BLaER1 (cell line): ENCODE measurements at regions not wholly inside any gene's neighbourhood (a gene's known extent, or its start where the extent isn't known, plus 50 kb on each side); places are given as distances from the start of the nearest gene placed in this dataset.
A peak's percentile ranks its signal among the peaks of the same experiment; 100 is the strongest.

ENCODE experiments used
- H3K27ac ChIP-seq: shearing (Covaris generic); formaldehyde crosslinking; 2 replicates; pipeline ENCODE4 v1.8.1; 2022
- H3K27me3 ChIP-seq: shearing (Covaris generic); formaldehyde crosslinking; 2 replicates; pipeline ENCODE4 v1.8.1; 2022
- H3K36me3 ChIP-seq: shearing (Covaris generic); formaldehyde crosslinking; 2 replicates; pipeline ENCODE4 v1.8.1; 2022
- H3K4me1 ChIP-seq: shearing (Covaris generic); formaldehyde crosslinking; 2 replicates; pipeline ENCODE4 v1.8.1; 2022
- H3K4me2 ChIP-seq: shearing (Covaris generic); formaldehyde crosslinking; 2 replicates; pipeline ENCODE4 v1.8.1; 2022
- H3K4me3 ChIP-seq: shearing (Covaris generic); formaldehyde crosslinking; 2 replicates; pipeline ENCODE4 v1.8.1; 2022
- H3K9ac ChIP-seq: shearing (Covaris generic); formaldehyde crosslinking; 2 replicates; pipeline ENCODE4 v1.8.1; 2022
- H3K9me3 ChIP-seq: shearing (Covaris generic); formaldehyde crosslinking; 2 replicates; pipeline ENCODE4 v1.8.1; 2022
- H4K20me1 ChIP-seq: shearing (Covaris generic); formaldehyde crosslinking; 2 replicates; pipeline ENCODE4 v1.8.1; 2022
- Cebpa-rat ChIP-seq: shearing (Covaris generic); IDR thresholded peaks from 2 replicates; pipeline ENCODE4 v1.8.1; 2022

DNA sequence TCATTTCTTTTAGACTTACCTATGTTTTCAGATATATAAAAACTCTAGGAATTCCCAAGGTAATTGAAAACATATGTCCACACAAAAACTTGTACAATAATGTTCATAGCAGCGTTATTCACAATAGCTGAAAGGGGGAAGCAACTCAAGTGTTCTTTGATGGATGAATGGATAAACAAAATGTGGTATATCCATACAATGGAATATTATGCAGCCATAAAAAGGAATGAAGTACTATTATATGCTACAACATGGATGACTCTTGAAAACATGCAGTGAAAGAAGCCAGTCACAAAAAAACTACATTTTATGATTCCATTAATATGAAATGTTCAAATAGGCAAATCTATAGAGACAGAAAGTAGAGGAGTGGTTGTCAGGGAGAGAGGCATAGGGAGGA is 62.2 kb upstream of the WDR26 start:
- H3K9ac ChIP-seq = no peak overlapping the region
- H3K27me3 ChIP-seq = no peaks in the 10 kb centered on the region
- no peak overlapping the region for H3K4me2 ChIP-seq
- H4K20me1 ChIP-seq = no peaks in the 10 kb centered on the region
- H3K36me3 ChIP-seq = no peaks in the 10 kb centered on the region
- TF ChIP-seq Cebpa-rat = no peak
- no peak overlapping the region for H3K4me3 ChIP-seq
- no peak overlapping the region for H3K27ac ChIP-seq
- H3K4me1 ChIP-seq = peaks cover 36% of the 10 kb centered on the region
- peaks cover 11% of the 10 kb centered on the region for H3K9me3 ChIP-seq

DNA sequence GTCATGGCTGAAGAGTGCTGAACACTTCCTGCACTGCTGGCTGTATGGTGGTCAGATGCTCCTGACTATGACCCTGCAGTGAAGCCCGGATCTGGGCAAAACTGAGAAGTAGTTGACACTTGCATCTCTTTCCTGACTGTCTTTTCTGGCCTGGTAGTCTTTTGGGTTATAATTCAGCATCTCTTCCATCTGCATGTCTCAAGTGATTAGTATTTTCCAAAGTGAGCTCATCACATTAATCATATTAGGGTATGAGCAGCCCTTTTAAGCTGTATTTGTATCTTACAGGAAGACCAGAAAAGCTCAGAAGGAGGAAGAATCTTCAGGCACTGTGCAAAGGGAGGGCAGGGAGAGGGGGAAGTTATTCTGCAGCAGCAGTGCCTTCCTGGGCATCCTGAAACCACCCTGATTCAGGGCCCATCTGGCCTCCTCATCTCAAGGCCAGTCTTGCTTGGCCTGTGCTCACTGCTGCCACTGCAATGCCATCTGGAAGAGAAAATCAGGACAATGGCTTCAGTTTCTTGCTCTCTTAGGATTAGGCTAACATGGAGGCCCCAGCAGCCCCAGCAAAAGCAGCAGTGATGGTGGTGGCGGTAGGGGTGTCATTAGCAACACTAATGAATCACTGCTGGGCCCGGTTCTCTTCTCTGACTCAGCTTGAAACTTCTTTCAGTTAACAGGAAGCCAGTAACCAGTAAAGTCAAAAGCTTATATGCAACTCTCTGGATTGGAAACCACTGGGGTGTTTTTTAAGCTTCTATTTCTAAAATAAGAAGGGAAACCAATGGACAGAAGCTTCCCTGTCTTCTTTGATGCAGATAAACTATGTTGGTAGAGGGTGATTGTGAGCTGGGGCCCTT is 63.3 kb upstream of the WDR26 start:
- Histone ChIP-seq H4K20me1 (no peaks in the 10 kb centered on the region), H3K4me3 (0 out of 2 replicates have a peak overlapping the region, but pooled peaks have one; percentile 15), H3K4me1 (peaks cover 47% of the 10 kb centered on the region), H3K4me2 (peak overlapping the region; percentile 79), H3K9me3 (peaks cover 11% of the 10 kb centered on the region), H3K27ac (peak overlapping the region; percentile 82), H3K27me3 (no peaks in the 10 kb centered on the region), H3K9ac (peak overlapping the region; percentile 73), H3K36me3 (no peaks in the 10 kb centered on the region)
- no peak for TF ChIP-seq Cebpa-rat

DNA sequence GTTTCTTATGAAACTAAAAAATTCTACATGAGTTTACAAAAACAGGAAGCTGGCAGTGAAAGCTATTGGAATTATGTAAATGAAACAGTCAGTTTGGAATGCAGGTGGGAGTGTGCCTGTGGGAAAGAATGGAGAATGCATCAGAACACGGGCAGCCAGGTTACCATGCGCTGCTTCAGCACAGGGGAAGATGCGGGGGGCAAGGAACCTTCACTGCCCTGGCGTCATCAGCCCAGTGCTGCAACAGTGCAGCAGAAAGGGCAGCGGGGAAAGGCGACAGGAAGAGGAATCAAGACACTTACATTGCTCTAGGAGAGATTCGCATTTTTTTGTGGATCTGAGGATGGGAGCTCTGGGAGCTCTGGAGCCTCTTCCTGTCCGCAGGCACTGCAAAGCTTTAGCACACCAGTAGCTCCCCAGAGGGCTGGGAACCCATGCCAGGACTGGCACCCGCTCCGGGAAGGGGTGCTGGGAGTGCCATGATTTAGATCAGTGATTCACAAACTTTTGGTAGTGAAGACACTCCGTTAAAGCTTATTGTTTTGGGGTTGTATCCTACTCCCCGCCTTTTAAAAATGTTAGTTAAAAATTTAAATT is 64.1 kb upstream of the WDR26 start:
- Histone ChIP-seq H3K4me1 (peaks cover 54% of the 10 kb centered on the region), H4K20me1 (no peaks in the 10 kb centered on the region), H3K36me3 (no peaks in the 10 kb centered on the region), H3K9ac (peak overlapping the region; percentile 73; the same call in 1 of the 2 replicates), H3K4me2 (peak overlapping the region; percentile 79), H3K27ac (peak overlapping the region; percentile 82), H3K4me3 (0 out of 2 replicates have a peak overlapping the region, but pooled peaks have one; percentile 15), H3K27me3 (no peaks in the 10 kb centered on the region), H3K9me3 (peaks cover 11% of the 10 kb centered on the region)
- TF ChIP-seq Cebpa-rat = no peak

DNA sequence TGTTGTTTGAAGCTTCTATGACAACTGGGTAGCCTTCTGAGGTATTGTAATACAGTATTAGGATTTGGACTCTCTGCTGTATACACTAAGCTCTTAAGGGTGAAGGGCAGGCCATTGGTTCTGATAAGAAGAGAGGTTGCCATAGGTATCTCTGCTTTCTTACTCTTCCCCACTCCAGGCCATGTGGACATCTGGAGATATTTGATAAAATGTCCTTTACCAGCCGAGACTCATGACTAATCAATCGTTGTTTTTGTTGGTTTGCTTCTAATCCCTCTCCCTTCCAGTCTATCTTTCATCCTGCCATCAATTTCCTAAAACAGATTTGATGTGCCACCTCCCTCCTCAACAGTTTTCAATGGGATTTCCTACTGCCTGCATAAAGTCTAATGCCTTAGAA is 64.6 kb upstream of the WDR26 start:
- no peak for TF ChIP-seq Cebpa-rat
- H3K4me2 ChIP-seq = peak overlapping the region; percentile 79; the same call in 1 of the 2 replicates
- peaks cover 59% of the 10 kb centered on the region for H3K4me1 ChIP-seq
- no peak overlapping the region for H3K4me3 ChIP-seq
- no peaks in the 10 kb centered on the region for H4K20me1 ChIP-seq
- 0 out of 2 replicates have a peak overlapping the region, but pooled peaks have one; percentile 82 for H3K27ac ChIP-seq
- H3K36me3 ChIP-seq = no peaks in the 10 kb centered on the region
- no peaks in the 10 kb centered on the region for H3K27me3 ChIP-seq
- H3K9ac ChIP-seq = no peak overlapping the region
- peaks cover 11% of the 10 kb centered on the region for H3K9me3 ChIP-seq

DNA sequence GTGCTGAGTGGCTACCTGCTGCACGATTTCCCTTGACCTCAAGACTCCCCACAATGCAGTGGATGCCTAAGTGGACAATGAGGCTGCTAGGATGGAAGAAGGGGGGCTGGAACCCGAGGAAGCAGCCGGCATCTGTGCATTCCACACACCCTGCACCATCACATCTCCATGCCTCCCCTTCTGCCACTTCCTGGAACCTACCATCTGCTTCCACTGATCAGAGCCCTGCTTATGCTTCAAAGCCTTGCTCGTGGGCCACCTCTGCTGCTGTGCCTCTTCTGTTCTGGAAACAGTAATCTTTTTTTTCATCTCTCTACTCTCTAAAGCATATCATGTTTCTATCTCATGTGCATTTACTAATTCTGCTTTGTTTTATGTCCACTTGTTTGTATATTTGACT is 66.2 kb upstream of the WDR26 start:
- Histone ChIP-seq H4K20me1 (no peaks in the 10 kb centered on the region), H3K9me3 (peaks cover 11% of the 10 kb centered on the region), H3K27me3 (no peaks in the 10 kb centered on the region), H3K27ac (peak overlapping the region; percentile 35; the same call in 1 of the 2 replicates), H3K4me2 (peak overlapping the region; percentile 27; the same call in 1 of the 2 replicates), H3K36me3 (no peaks in the 10 kb centered on the region), H3K9ac (no peak overlapping the region), H3K4me3 (no peak overlapping the region), H3K4me1 (peaks cover 69% of the 10 kb centered on the region)
- no peak for TF ChIP-seq Cebpa-rat

DNA sequence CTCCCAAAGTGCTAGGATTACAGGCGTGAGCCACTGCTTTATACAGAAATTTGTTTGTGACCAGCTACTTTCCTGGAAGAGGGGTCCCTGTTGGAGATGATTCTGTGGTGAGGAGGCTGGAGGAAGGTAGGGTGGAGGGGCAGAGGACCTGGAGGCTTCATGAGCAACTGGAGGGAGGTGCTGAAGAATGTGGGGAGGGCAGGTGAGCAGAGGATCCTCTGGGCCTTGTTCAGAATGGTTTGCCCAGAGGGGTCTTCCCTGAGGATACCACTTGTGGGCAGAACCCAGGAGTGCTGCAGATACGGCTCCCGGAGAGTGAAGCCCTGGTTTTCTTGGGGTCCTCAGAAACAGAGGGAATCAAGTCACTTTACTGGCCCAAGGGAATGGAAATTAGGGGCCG is 67.2 kb upstream of the WDR26 start:
- no peaks in the 10 kb centered on the region for H3K36me3 ChIP-seq
- H4K20me1 ChIP-seq = no peaks in the 10 kb centered on the region
- peaks cover 69% of the 10 kb centered on the region for H3K4me1 ChIP-seq
- no peaks in the 10 kb centered on the region for H3K27me3 ChIP-seq
- H3K9ac ChIP-seq = no peak overlapping the region
- TF ChIP-seq Cebpa-rat = no peak
- H3K4me3 ChIP-seq = no peak overlapping the region
- H3K9me3 ChIP-seq = peaks cover 3% of the 10 kb centered on the region; the same call in 1 of the 2 replicates
- H3K27ac ChIP-seq = peak overlapping the region; percentile 65
- peak overlapping the region; percentile 91 for H3K4me2 ChIP-seq

DNA sequence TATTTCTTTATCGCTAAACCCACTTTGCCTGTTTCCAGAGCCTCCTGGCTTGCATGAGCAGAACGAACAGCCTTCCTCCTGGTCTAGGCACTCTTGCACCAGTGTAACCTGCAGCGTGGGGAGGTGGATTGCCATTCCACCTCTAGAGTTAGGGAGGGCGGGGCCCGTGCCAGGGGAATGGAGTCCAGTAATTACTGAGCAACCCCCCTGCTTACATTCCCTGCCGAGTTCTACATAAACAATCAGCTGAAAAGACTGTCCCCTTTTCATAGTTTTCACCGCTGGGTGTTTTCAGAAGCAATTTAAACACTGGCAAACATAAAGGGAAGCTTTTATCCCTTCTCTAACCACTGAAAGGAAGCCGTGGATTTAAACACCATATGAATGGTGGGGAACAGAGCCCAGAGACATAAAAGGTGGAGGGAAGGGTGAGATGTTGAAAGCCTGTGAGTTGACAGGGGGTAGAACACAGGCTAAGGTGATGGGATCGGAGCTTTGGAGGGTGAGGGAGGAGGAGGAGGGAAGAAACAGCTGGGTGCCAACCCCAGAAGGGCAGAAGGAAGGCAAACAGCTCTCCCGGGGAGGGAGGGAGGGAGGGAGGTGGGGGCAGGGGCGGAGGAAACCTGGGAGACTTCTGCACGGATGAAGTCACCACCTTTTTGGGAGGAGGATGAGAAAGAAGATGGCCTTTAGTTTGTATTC is 68.0 kb upstream of the WDR26 start:
- H3K9ac ChIP-seq = peak overlapping the region; percentile 67; the same call in 1 of the 2 replicates
- no peaks in the 10 kb centered on the region for H3K36me3 ChIP-seq
- no peaks in the 10 kb centered on the region for H3K27me3 ChIP-seq
- no peak for TF ChIP-seq Cebpa-rat
- H3K9me3 ChIP-seq = no peaks in the 10 kb centered on the region
- peak overlapping the region; percentile 91 for H3K4me2 ChIP-seq
- peaks cover 63% of the 10 kb centered on the region for H3K4me1 ChIP-seq
- peak overlapping the region; percentile 80 for H3K27ac ChIP-seq
- no peaks in the 10 kb centered on the region for H4K20me1 ChIP-seq
- H3K4me3 ChIP-seq = peak overlapping the region; percentile 44; the same call in 1 of the 2 replicates

DNA sequence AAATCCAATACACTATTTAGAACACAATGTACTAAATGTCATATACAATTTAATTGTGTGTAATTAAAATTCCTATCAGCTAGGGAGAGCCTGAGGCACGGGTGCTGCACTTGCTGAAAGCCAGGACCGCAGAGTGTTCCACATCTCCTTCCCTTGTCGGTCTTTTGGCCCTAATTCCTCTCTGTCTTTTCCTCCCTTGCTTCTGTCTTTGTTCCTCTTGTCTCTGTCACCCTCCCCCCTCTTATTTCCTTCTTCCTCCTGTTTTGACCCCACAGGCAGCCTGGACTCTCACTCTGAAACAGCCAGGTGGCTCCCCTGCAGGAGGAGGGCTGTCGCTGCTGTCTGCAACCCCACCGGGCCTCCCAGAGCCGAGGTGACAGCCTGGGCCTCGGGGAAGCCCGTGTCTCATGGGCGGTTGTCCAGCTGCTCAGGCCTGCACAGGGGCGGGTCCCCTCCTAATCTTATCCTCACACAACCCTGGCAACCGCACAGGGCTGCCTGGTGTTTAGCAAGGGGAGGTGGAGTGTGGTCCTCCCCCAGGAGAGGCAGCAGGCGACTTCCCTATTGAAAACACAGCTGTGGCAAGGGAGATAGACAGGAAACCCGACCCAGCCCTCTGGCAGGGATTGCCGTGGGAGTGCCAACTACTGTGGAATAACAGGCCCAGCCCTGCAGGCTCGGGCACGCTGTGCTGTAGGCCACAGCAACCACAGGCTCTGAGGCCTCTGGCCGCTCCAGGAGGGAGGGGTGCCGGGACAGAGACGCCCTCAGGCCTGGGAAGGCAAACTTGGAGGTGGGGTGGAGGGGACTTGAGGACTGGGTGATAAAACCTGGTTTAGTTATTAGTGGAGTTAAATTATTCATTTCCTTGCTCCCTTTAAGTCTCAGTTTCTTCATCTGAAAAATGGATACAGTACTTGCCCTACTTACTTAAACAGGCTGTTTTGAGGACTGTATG is 68.8 kb upstream of the WDR26 start:
- no peak for TF ChIP-seq Cebpa-rat
- H4K20me1 ChIP-seq = no peaks in the 10 kb centered on the region
- H3K4me3 ChIP-seq = peak overlapping the region; percentile 44
- peak overlapping the region; percentile 67; the same call in 1 of the 2 replicates for H3K9ac ChIP-seq
- H3K9me3 ChIP-seq = no peaks in the 10 kb centered on the region
- peaks cover 54% of the 10 kb centered on the region for H3K4me1 ChIP-seq
- H3K27me3 ChIP-seq = no peaks in the 10 kb centered on the region
- H3K4me2 ChIP-seq = peak overlapping the region; percentile 91
- peak overlapping the region; percentile 80 for H3K27ac ChIP-seq
- H3K36me3 ChIP-seq = no peaks in the 10 kb centered on the region
